Fibroblast of skin of right biceps (primary cell): ENCODE measurements at regions not wholly inside any gene's neighbourhood (a gene's known extent, or its start where the extent isn't known, plus 50 kb on each side); places are given as distances from the start of the nearest gene placed in this dataset.

Source experiments
- DNase-seq: peaks from one replicate; pipeline ENCODE4 v3.0.0-alpha.2; 2013

GRCh38 chr9:107431461-107431860 lies 58.1 kb downstream of the KLF4 start:
- no peak for DNase-seq

DNA sequence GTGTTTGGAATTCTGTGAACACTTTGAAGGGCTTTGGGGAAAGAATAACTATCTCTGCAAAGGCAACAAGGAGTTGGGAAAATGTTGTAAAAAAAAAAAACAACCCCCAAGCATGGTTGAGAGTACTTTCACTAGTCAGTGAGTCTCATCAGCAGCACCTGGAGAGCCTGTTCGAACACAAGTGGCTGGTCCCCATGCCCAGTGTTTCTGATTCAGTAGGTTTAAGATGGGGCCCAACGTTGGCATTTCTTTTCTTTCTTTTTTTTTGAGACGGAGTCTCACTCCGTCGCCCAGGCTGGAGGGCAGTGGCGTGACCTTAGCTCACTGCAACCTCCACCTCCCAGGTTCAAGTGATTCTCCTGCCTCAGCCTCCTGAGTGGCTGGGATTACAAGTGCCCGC lies 59.5 kb downstream of the KLF4 start:
- no peak for DNase-seq

DNA sequence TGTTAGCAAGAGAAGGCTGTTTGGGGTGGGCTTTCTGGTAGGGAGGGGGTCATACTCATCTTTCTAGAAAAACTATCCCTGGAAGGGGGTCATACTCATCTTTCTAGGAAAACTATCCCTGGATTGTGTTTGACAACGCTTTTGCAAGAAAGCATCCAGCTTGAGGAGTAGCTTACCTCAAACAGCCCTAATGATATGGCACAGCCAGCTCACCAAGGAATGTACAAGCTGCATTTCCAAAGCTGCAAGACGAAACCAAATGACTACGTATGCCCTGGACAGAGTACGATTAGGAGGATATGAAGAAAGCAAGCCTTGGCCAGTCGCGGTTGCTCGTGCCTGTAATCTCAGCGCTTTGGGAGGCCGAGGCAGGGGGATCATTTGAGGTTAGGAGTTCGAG lies 63.4 kb downstream of the KLF4 start:
- DNase-seq: no peak

GRCh38 chr9:107425101-107426025 lies 64.2 kb downstream of the KLF4 start:
- peak; percentile 67 for DNase-seq

DNA sequence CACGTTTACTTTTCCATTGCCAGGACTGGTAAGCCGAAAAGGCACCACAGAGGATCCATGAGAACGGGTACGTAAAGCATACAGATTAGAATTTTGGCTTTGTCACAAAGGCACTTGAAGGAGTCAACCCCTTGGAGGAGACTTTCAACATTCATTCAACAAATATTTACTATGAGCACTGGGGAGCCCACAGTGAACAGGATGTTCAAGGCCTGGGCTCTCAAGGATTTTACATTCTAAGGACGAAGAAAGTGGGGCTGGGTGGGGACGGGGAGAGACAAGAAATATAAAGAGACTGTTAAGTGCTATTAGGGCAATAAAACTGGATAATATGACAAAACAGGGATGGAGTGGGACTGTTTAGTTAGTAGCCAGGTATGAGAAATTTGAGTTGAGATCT lies 66.0 kb downstream of the KLF4 start:
- no peak for DNase-seq

DNA sequence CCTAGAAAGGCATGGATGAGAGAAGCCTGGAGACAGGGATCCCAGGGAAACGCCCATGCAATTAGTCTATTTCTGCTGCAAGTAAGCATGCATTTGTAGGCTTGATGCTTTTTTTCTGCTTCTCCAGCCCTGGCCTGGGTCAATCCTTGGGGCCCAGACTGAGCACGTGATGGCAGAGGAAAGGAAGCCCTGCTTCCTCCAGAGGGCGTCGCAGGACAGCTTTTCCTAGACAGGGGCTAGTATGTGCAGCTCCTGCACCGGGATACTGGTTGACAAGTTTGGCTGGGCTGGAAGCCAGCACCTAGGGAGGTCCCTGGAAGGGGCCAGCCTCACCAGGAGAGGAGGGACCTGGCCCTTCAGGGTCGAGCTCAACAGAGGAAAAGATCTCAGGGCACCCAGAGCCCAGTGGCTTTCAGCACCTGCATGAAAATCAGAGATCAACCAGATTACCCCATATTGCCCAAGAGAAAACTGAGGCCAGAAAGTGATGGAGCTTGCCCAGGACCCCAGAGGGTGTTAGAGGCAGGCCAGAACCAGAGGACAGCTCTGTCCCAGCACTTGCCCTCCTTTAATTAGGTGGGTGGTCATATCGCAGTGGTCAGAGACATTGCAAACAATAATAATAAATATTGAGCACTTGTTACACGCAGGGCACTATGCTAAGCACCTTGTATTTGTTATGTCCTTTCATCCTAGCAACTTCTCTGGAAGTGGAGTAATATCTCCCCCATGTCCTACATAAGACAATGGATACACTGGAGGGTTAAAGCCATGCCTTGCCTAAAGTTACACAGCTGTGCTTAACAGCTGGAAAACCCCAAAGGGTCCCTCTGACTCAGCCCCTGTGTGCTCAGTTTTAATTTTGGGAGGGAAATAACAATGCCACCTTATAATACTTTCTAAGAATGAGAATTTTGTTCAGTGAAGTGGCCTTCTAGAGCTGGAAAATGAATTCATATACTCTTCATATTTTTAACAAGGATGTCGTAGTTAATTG lies 67.1 kb downstream of the KLF4 start:
- peak; percentile 71 for DNase-seq

- DNase-seq: no peak
Observed at GRCh38 chr9:107410420-107410819, 79.1 kb downstream of the KLF4 start.

DNA sequence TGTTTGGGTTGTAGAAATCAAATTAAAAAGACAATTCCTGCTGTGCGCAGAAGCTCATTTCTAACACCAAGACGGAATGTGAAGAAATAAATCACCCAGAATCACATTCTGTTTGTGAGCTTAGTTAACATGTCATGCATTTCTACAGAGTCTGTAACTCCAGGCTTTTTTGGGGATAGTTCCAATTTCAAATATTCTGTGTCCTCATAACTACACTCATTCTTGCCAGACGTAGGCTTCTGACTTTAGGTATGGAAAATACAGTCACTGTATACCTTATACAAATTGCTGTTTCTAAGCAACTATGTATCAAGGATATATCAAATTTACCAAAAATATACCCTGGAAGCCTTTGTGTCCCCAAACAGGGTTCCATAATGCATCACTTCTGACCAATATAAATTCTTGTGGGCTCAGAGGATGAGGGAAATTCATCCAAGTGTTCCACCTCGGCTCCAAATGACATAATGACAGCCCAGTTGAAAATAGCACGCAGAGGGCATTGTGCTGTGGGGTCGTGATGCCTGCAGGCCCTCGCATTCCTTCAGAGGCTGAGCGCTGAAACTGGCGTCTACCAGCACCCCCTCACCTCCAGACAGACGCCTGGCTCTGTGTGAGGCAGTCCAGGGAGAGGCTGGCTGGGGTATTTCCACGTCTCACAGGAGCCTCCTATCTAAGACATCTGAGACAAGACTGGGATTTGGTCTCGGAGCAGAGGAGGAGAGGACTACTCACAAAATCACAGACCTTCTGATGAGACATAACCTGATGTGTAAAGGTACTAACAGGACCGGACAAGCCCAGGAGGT lies 79.8 kb downstream of the KLF4 start:
- peak; percentile 5 for DNase-seq

DNA sequence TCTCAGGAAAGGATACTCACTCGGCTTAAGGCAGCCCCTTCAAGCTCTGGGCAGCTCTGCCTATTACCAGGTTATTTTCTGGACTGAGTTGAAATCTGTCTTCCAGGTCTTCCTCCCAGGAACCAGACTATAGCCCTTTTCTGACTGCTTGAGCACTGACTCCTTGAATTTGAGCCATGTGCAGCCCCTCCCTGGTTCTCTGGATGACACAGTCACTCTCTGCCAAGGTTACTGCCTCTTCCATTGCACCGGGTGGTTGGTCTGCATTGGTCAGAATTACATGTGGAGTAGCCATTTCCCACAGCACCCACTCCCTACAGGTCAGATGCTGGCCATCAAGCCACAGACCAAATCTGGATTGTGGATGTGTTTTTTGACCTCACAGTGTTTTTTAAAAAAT lies 81.9 kb downstream of the KLF4 start:
- no peak for DNase-seq

DNA sequence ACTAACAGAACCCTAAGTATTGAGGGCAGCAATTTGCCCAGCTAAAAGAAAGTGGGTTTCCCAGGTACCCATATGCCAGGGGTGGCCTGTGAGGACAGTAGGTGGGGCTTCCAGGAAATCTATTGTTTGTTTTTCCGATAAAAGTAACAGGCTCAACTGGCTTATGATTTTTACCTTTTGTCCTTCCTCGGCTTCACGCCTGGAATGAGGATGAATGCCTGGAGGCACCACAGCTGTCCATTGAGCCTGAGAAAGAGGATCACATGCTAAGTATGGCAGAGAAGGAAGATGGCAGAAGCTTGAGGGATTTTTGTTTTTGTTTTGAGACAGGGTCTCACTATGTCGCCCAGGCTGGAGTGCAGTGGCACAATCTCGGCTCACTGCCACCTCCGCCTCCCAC lies 84.1 kb downstream of the KLF4 start:
- no peak for DNase-seq

DNA sequence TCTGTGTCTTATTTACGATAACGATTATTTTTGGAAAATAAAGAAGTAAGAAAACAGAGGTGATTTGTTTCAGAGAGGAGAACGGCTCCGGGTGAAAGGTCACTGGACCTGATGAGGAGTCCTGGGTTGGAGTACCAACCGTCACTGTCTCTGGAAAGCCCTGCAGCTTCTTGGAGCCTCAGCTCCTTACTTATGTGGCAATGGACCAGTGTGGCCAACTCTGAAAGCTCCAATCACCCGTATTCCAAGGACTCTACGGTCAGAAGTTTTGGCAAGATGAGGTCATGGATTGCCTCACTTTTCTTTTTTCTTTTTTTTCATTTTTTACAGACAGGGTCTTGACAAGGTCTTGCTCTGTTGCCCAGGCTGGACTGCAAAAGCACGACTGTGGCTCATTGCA lies 84.8 kb downstream of the KLF4 start:
- no peak for DNase-seq

- no peak for DNase-seq
Observed at GRCh38 chr9:107404161-107404560, 85.4 kb downstream of the KLF4 start.

DNA sequence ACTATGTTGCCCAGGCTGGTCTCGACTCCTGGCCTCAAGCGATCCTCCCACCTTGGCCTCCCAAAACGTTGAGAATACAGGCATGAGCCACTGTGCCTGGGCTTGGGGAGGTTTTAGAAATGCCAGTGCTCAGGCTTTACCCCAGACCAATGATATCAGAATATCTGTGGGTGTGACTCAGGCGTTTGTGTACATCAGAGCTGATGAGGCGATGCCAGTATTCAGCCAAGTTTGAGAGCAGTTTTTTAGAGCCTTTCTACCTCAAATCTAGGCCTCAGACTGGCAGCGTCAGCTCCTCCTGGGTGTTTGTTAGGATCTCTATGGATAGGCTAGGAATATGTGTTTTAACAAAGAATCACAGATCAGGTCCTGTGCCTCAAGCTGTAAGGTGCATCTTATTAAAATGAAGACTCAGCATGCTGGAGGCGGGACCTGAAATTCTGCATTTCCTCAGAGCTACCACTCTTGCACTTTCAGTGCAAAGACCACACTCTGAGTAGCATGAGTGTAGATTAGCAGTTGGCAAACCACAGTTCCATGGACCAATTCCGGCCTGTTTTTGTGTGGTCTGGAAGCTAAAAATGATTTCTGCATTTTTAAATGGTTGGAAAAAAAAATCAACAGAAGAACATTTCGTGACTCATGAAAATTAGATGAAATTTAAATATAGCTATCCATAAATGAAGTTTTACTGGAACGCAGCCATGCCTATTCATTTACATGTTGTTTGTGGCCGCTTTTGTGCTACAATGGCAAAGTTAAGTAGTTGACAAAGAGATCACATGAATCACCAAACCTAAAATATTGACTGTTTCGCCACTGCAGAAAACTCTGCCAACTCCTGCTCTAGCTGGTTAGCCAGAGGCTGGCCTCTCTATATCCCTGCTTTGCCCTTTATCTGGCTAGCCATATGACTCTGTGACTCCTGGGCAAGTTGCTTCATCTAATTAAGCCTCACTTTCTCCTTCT lies 92.2 kb downstream of the KLF4 start:
- DNase-seq: peak; percentile 31

DNA sequence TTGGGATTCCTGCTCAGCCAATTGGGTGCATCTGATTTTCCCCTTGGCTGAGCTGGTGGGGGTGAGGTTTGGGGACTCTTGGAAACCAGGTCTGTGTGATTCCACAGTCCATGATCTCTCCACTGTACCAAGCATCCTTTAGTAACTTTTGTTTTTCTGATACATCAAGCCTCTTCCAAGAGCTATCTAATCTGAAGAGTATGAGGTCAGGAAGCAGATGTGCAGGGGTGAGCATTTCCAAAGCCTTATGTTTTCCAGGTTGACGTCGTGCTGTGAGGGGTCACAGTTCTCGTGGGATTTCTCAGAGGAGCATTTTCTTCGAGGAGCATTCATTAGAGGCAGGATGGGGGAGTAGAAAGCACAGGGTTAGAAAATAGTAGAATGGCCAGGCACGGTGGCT lies 95.3 kb downstream of the KLF4 start:
- no peak for DNase-seq

DNA sequence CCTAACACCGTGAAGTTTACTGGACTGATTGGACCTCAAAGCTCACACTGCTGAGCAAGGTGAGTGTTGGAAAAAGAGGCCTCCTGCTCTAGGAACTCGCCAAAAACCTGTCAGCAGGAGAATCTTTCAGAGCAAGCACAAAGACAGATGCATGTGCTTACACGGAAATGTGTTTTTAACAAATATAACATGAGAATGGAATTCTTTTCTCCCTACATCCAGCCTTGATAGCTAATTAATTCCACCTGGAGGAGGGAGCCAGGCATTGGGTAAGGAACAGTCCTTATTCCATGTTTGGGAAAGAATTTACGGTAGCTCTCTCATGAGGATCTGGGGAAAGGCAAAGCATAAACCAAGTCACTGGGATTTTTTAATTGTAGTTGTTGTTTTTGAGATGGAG lies 98.8 kb downstream of the KLF4 start:
- peak; percentile 83 for DNase-seq

DNA sequence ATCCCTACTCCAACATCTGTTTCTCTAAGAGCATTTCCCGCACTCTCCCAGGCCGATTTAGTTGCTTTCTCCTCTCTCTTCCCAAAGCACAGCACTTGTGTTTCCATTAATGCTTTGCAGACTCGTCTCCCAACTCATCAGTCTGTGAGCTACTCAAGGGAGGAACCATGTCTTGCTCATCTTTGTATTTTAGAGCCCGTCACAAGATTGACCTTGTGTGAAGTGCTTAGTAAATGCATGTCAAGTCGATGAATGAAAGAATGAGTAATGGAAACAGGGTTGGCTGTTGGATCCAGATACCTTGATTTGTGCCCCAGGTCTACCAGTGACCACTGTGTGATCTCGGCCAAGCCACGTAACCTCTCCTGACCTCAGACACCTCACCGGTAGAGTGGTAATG lies 99.3 kb downstream of the KLF4 start:
- peak; percentile 15 for DNase-seq

GRCh38 chr9:107389617-107390071 lies 99.9 kb downstream of the KLF4 start:
- DNase-seq: peak; percentile 62

DNA sequence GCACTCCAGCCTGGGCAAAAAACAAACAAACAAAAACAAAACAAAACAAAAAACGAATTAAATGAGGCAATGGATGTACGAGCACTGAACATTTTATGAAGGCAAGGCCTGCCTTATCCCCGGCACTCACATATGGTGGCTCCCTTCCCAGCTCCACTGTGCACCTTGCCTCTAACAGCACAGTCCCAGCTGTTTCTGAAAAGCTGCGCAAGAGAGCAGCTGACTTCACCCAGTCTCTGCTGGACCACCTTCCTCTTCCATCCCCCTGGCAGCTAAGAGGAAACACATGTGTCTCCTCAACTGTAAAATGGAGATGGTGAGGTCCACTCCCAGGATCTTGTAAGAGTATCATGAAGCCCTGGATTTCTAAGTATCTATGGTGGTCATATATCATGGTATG lies 100.7 kb downstream of the KLF4 start:
- no peak for DNase-seq

DNA sequence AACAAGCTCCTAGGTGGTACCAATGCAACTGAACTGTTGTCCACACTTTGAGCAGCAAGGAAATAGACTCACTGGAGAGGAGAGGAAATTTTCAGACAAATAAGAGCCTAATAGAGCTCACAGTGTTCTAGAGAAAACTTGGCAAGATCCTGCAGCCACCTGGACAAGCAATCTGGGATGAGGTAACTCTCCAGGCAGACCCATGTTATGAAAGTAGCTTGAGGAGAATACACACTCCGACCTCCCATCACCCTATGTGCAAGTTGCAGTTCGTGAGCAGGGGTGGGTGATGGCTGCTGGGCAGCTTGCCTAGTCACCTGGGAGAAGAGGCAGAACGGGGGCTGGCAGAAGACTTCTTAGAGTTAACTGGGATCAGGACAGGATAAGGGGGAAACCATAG lies 102.2 kb downstream of the KLF4 start:
- no peak for DNase-seq

GRCh38 chr9:107386396-107386795 lies 103.2 kb downstream of the KLF4 start:
- DNase-seq: no peak
